HG03432 (cell line): ENCODE measurements at regions not wholly inside any gene's neighbourhood (a gene's known extent, or its start where the extent isn't known, plus 50 kb on each side); places are given as distances from the start of the nearest gene placed in this dataset.
A peak's percentile ranks its signal among the peaks of the same experiment; 100 is the strongest.

ENCODE experiments used
- ATAC-seq: cut with Tn5 transposase; IDR thresholded peaks from one replicate; pipeline ENCODE4 v1.9.1; 2021; ENCODE audit warnings: mild to moderate bottlenecking, moderate library complexity; ENCODE audit not compliant: unreplicated experiment

GRCh38 chr7:46485481-46486065, 564.5 kb upstream of the IGFBP3 start:
- ATAC-seq, result no peak

GRCh38 chr7:46484906-46485305, 563.8 kb upstream of the IGFBP3 start:
- no peak for ATAC-seq

DNA sequence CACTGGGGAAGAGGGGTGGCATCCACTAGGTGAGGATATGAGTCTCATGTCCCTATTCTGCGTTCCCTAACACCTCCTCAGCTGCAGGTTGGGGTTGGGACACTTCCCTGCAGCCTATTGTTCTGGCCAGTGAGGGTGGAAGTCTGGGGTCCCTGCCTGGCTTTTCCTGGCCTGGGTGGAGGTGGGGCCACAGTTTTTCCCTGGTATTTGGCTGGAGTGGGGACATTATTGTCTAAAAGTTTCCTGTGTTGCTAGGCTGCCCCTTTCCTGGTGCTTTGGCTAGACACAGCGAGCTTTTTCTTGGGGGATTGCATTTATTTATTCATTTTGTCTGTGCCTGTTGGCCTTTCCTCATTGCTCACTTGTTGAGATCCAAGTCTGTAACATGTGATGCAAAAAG, 559.5 kb upstream of the IGFBP3 start:
- ATAC-seq, result no peak

- ATAC-seq, result no peak
These were observed 558.6 kb upstream of the IGFBP3 start for GRCh38 chr7:46479680-46480079.

DNA sequence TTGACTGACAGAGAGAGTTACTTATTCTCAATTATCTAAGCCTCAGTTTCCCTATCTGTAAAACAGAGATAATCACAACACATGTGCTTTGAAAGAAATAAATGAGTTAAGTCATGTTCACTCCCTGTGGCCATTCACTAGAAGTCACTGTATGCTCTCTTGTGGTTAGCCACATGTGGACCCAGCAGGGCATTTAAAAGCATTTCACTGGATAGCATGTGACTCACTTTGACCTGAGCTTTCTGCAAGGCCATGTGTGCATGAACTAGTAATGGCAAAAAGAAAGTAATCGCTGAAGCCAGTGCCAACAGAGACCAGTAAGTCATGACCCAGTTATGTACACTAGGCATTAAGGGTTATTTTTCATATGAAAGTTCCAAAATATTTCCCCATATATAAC, 557.0 kb upstream of the IGFBP3 start:
- ATAC-seq, result no peak

DNA sequence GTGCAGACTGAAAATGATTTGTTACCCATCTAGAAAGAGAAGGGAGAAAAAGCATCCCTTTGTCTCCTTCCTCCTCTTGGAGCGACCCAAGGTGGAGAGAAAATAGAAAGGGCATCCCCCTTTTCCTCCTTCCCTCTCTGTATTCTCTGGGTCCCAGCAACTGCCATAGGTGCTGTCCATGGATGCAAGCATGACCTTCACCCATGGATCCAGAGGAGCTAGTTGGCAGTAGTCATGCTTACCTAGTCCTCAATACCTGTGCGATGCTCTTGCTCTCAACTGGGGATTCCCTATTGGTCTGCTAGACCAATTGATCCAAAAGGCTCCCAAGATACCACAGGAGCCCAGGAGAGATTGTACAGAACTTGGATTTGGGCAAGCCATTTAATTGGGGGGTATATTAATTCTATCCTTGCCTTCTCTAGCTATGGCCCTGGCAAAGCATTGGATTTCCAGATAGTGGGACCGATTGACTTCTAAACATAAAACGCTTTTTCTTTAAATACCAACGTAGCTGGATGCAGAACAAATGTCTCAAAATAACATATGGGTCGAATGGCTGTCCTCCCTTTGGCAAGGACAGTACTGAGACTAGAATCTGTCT, 547.8 kb upstream of the IGFBP3 start:
- ATAC-seq, result no peak

DNA sequence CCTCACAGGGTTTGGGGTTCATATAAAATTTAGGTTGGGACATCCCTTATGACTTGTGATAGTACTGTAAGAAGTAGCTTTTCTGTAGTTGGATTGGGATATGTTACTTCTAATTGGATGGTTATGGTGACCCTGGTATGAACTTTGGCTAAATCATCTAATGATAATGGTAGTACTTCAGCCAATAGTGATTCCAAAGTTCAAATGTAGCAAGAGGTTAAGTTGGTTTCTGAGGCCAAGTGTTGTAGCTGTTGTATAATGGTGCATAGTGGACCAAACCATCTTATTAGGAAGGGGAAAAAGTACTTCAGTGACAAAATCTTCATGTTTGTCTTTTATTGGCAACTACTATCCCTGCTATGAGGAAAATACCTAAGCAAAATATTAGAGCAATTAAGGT, 542.1 kb upstream of the IGFBP3 start:
- ATAC-seq, result no peak

DNA sequence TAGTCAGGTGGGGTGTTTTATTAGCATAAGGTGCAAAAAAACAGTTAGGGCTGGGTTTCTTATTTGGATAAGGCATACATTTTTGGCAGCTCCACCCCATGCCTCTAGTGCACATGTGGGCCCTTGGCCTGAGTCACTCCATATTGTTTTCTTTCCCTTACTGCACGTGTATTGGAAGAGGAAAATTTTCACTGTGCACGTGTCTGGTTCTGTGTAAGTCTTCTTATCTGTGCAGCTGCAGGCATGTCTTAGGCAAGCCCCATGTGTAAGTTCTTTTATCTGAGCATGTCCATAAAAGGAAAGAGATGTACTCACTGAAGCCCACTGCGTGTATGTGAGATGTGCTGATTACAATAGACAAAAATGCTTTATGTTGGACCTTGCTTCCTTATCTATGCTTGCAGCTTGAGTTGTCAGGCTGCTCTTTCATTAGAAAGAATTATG, 540.3 kb upstream of the IGFBP3 start:
- no peak for ATAC-seq

- ATAC-seq, result no peak
These were observed 538.9 kb upstream of the IGFBP3 start for GRCh38 chr7:46459942-46460341.

GRCh38 chr7:46454816-46455215, 533.7 kb upstream of the IGFBP3 start:
- no peak for ATAC-seq

- ATAC-seq, result no peak
These were observed 531.6 kb upstream of the IGFBP3 start for GRCh38 chr7:46452561-46453135.

DNA sequence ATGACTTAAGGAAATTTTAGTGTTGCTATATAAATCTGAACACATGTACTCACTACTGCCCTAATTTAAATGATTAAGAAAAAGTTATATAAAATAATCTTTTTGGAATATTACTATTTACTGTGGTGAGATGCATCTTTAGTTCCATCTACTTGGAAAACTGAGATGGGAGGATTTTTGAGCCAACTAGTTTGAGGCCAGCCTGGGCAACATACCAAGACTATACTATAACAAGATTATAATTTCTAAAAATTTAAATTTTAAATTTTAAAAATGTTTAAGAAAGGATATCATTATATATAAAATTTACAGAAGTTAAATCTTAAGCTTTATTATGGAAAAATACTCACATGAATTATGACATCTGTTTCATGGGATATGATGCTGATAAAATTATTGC, 530.8 kb upstream of the IGFBP3 start:
- ATAC-seq, result no peak

DNA sequence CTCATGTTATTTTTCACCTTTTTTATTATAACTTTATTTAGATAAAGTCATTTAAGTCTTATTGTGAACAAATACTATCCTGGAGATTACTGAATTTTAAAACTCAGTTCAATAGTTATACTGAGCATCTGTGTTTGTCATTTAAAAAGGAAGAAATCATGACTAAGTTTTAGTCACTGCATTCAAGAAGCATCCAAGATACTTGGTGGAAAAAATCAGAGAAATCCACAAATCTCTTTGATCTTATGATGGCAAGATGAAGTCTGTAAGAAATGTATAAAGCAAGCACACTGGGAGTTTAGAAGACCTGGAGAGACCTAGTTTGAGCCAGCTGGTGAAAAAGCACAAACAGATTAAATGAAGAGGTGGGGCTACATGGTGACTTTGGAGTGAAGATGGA, 529.8 kb upstream of the IGFBP3 start:
- ATAC-seq, result no peak

DNA sequence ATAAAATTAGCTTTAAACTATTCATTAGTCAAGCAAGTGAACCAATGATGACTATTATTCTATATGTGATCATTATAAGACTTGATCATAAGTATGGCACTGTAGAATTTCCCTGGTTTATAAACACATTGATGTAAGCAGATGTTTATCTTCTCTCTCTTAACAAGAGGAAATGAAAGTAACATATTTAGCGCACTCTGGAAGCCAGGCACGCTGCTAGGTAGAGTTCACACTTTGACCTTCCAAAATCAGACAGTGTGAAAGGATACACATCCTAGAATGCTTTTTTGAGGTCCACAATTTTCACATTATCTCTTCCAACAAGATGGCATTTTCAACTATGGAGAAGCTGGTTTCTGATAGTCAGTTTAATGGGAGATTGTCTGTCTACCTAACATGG, 529.4 kb upstream of the IGFBP3 start:
- ATAC-seq, result peak; percentile 61

DNA sequence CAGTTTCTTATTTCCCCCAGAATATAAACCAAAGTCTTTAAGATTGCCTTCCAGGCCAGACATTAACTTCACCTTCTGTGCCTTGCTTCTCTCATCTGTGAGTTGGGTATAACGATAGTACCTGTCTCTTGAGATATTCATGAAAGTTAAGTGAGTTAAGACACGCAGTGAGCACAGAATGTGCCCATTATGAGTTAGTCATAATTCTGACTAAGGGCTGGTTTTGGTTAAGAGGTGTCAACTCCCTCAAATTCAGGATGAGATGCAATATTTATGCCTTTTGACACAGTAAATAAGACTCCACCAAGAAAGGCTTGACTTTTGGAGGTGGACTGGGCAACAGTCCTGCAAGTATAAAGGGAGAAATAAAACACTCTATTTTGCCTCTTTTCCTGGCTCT, 528.7 kb upstream of the IGFBP3 start:
- no peak for ATAC-seq

- ATAC-seq, result peak; percentile 42
These were observed 527.4 kb upstream of the IGFBP3 start for GRCh38 chr7:46448478-46448877.

DNA sequence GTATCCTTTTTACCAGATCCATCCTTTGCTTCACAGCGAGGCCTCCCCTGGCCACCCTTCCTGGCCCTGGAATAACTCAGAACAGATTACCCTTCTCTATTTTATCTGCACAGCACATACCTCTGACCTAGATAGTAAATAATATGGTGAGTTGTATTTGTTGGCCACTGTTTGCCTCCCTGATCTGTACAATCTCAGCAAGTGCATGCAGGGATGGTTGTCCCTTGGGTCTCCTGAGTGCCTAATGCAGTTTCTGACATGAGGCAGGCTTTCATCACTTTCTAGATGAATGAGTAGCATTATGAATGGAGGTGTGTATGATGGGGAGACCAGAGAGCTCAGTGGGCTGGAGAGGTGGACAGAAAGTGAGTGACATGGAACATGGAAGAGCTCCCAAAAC, 525.1 kb upstream of the IGFBP3 start:
- no peak for ATAC-seq

DNA sequence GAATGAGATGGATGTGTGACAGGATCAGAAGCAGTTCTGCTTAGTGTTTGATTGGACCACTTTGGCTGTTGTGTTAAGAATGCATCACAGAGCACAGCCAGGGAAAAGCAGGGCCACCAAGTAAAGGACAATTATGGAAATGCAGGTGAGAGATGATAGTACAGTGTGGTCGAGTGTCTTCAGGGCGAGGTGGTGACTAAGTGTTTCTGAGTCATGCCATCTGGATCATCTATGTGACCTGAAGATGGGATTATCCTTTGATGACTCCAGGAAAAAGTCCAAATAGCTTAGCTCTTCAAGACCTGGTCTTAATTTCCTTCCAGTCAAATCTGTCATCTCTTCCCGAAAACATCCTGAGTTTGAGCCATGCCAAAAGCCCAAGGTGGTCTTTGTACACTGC, 523.2 kb upstream of the IGFBP3 start:
- ATAC-seq, result no peak

DNA sequence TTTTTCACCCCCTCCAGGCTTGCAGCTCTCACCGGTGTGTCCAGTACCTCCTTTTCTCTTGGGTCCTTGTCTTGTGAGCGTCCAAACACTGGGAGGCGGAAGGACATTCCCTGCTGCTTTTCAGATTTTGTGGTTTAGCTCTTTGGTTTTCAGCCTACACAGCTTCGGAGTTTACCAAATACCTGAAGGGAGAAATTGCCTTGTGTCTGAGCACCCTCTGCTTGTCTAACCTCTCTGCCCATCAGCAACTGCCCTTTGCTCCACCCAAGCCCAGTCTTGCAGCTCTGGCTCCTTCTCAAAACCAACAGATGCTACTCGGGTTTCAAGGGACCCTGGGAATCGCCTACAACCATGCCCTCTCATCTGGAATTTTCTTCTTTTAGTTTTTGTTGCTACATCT, 519.1 kb upstream of the IGFBP3 start:
- ATAC-seq, result no peak

GRCh38 chr7:46432708-46433107, 511.6 kb upstream of the IGFBP3 start:
- ATAC-seq, result no peak

DNA sequence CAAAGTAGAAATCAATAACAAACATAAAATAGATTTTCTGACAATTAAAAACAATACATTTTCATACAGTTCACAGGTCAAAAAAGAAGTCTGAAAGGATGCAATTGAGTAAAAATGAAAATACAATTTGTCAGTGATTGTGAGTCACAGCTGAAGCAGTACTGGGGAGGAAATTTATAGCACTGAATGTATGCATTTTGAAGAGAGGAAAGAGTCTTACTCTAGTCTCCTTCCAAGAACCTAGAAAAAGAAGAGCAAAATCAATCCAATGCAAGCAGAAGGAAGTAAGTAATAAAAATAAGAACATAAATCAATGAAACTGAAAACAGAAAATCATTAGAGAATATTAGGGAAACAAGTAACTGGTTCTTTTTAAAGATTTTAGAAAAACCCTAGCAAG, 507.2 kb upstream of the IGFBP3 start:
- ATAC-seq, result no peak

DNA sequence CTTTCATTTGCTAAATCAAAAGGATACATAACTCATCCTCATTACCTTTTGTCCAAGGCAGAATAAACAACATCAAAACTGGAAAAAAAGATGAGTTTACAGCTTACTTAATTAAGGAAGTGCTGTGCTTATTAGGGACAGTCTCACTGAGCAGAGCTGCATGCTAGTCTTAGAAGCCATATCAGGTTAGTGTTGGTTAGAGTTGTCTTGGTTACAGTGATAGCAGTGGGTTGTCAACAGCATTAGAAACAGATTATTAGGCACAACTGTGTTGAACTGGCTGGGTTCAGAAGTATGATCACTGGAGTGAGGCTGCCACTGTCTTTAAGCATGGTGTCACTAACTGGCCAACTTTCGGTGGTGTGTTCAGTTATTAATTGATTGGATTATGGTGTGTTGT, 503.9 kb upstream of the IGFBP3 start:
- no peak for ATAC-seq
